HG03565 (cell line): ENCODE measurements at regions not wholly inside any gene's neighbourhood (a gene's known extent, or its start where the extent isn't known, plus 50 kb on each side); places are given as distances from the start of the nearest gene placed in this dataset.
"Not testable (repeated sequence)": the region's sequence is repeated elsewhere in the genome, so short reads cannot be mapped to it uniquely, and the experiment has no call there.

Experiments
- ATAC-seq: cut with Tn5 transposase; IDR thresholded peaks from one replicate; pipeline ENCODE4 v1.9.1; 2021; ENCODE audit warnings: mild to moderate bottlenecking, moderate library complexity; ENCODE audit not compliant: unreplicated experiment

GRCh38 chr5:120913396-120913795, 449.3 kb downstream of the PRR16 start:
- ATAC-seq, result no peak

- no peak for ATAC-seq
Observed at GRCh38 chr5:120917214-120917758, 453.2 kb downstream of the PRR16 start.

- no peak for ATAC-seq
Observed at GRCh38 chr5:120919017-120919416, 454.9 kb downstream of the PRR16 start.

GRCh38 chr5:120923026-120923425, 458.9 kb downstream of the PRR16 start:
- ATAC-seq, result no peak

GRCh38 chr5:120926471-120926870, 462.4 kb downstream of the PRR16 start:
- no peak for ATAC-seq

GRCh38 chr5:120927950-120928530, 463.9 kb downstream of the PRR16 start:
- no peak for ATAC-seq

GRCh38 chr5:120932480-120932879, 468.4 kb downstream of the PRR16 start:
- ATAC-seq, result no peak

GRCh38 chr5:120934031-120934430, 469.9 kb downstream of the PRR16 start:
- no peak for ATAC-seq

GRCh38 chr5:120936652-120937051, 472.6 kb downstream of the PRR16 start:
- ATAC-seq, result no peak

GRCh38 chr5:120938604-120939003, 474.5 kb downstream of the PRR16 start:
- ATAC-seq, result no peak

GRCh38 chr5:120942596-120943350, 478.7 kb downstream of the PRR16 start:
- no peak for ATAC-seq

GRCh38 chr5:120949596-120949995, 485.5 kb downstream of the PRR16 start:
- not testable (repeated sequence) for ATAC-seq

- ATAC-seq, result not testable (repeated sequence)
Observed at GRCh38 chr5:120953445-120953844, 489.3 kb downstream of the PRR16 start.

- ATAC-seq, result no peak
Observed at GRCh38 chr5:120954255-120954654, 490.2 kb downstream of the PRR16 start.

GRCh38 chr5:120955795-120956194, 491.7 kb downstream of the PRR16 start:
- ATAC-seq, result no peak

GRCh38 chr5:120958877-120959485, 494.9 kb downstream of the PRR16 start:
- ATAC-seq, result no peak

GRCh38 chr5:120960510-120960909, 496.4 kb downstream of the PRR16 start:
- no peak for ATAC-seq

- ATAC-seq, result no peak
Observed at GRCh38 chr5:120967366-120967765, 503.3 kb downstream of the PRR16 start.

- ATAC-seq, result no peak
Observed at GRCh38 chr5:120974690-120975089, 510.6 kb downstream of the PRR16 start.

- ATAC-seq, result no peak
Observed at GRCh38 chr5:120982351-120982750, 518.3 kb downstream of the PRR16 start.

- ATAC-seq, result no peak
Observed at GRCh38 chr5:120985526-120985925, 521.4 kb downstream of the PRR16 start.

- no peak for ATAC-seq
Observed at GRCh38 chr5:120988491-120988890, 524.4 kb downstream of the PRR16 start.
